ENCODE measurements at regions not wholly inside any gene's neighbourhood (a gene's known extent, or its start where the extent isn't known, plus 50 kb on each side); places are given as distances from the start of the nearest gene placed in this dataset.

DNA sequence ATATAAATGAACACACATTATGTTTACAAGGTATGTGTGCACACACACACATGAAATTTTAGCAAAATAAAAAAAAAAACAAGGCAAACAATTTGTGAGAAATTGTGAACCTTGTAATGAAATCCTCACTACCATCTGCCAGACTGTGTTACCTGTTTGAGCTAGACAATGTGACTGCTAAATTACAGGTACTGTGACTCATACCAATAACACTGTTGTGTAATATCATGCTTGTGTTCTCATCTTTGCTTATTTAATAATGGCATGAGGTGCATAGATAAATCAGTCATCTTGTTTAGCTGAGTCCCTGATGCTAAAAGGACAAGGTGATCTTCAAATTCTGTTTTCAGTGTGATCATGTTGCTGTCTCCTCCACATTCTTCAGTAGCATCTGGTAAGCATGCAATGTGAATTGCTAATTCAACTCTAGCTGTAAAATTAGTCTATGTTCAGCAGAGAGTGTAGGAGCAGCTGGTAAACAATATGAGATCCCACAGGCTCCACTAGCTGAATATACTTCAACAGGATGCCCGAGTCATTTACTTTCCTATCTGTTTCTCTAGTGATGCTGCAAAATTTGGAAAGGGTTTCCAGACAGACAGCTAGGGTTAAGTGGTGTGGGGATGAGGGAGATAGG, 966.3 kb upstream of the C9orf72 start:
- Histone ChIP-seq H3K27ac (ENCODE audit: control insufficient read depth, insufficient read depth) (no peak overlapping the region), H3K4me2 (ENCODE audit: control insufficient read depth, insufficient read depth) (no peak overlapping the region), H3K27me3 (replicated peaks in 1 of 2; ENCODE audit: control insufficient read depth in 2 of 2, insufficient read depth in 2 of 2, low read length in 1 of 2) (no peaks in the 10 kb centered on the region), H3K79me2 (ENCODE audit: control insufficient read depth, insufficient read depth, low read length) (no peaks in the 10 kb centered on the region), H3K36me3 (ENCODE audit: control insufficient read depth in 2 of 2, insufficient read depth in 2 of 2, low read length in 1 of 2) (no peaks in the 10 kb centered on the region), H3K9me3 (replicated peaks; ENCODE audit: control insufficient read depth, insufficient read depth, low read length) (no peaks in the 10 kb centered on the region), H3K9ac (ENCODE audit: control insufficient read depth, insufficient read depth, low read length) (no peak overlapping the region), H3K4me1 (ENCODE audit: control insufficient read depth, insufficient read depth, low read length) (no peaks in the 10 kb centered on the region), H2AFZ (ENCODE audit: control insufficient read depth, low read depth, low read length) (no peak overlapping the region), H4K20me1 (ENCODE audit: control insufficient read depth, insufficient read depth) (no peaks in the 10 kb centered on the region), H3K4me3 (no peak overlapping the region)
- POLR2A ChIA-PET: no interaction called here
- SMC1A ChIA-PET (ENCODE audit: uncharacterized antibody, unreplicated experiment): interaction anchor here (1.1 kb wide), 1 partner anchor 56 kb away, joined by 3 read pairs; no protein-coding TSS in a partner anchor
- TF ChIP-seq IRF3 (IDR thresholded peaks at IDR 0.05): no peak
- TF ChIP-seq, protein P1, sequence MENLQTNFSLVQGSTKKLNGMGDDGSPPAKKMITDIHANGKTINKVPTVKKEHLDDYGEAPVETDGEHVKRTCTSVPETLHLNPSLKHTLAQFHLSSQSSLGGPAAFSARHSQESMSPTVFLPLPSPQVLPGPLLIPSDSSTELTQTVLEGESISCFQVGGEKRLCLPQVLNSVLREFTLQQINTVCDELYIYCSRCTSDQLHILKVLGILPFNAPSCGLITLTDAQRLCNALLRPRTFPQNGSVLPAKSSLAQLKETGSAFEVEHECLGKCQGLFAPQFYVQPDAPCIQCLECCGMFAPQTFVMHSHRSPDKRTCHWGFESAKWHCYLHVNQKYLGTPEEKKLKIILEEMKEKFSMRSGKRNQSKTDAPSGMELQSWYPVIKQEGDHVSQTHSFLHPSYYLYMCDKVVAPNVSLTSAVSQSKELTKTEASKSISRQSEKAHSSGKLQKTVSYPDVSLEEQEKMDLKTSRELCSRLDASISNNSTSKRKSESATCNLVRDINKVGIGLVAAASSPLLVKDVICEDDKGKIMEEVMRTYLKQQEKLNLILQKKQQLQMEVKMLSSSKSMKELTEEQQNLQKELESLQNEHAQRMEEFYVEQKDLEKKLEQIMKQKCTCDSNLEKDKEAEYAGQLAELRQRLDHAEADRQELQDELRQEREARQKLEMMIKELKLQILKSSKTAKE (IDR thresholded peaks at IDR 0.05; ENCODE audit: low read depth, poor library complexity, severe bottlenecking): no peak
- no peak for TF ChIP-seq ZNF622 (IDR thresholded peaks at IDR 0.05)
- in situ Hi-C loops (cut with MboI): no loop called here
- RAD21 ChIA-PET (ENCODE audit: unreplicated experiment): no interaction called here
- CTCF ChIA-PET: no interaction called here
- FAIRE-seq: no peak
- intact Hi-C loops (cut with micrococcal nuclease; ENCODE audit: unreplicated experiment): no loop called here
- no peak for DNase-seq (ENCODE audit: low read depth, low spot score)
- 0% methylated on average over 1 of the region's 1 CpG for WGBS (ENCODE audit: insufficient coverage, insufficient replicate concordance, low lambda C conversion rate, missing lambda C conversion rate)
- no peak for ATAC-seq
- BruUV-seq (replicated peaks): no TSS peak

DNA sequence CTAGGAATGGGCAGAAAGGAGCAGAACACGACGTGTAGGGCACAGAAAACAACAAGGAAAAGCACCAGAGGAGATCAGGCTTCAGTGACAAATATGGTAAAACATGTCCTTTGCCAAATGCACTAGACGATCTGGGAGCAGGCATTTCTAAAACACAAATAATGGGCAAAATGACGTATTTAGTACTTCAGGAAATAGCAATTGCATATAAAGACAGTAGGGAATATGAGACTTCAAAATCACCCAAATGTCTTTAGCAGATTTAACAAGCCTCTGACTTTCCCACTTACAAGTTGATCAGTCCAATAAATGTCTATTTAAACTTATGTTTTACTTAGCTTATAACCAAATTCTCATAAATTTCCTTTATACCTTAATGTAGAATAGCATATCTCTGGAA, 969.6 kb upstream of the C9orf72 start:
- no peak for DNase-seq (ENCODE audit: low read depth, low spot score)
- ChIA-PET SMC1A (ENCODE audit: uncharacterized antibody, unreplicated experiment) (no interaction called here), POLR2A (no interaction called here), CTCF (no interaction called here), RAD21 (ENCODE audit: unreplicated experiment) (no interaction called here)
- H3K27ac ChIP-seq (ENCODE audit: control insufficient read depth, insufficient read depth): no peak overlapping the region
- BruUV-seq (replicated peaks): no TSS peak
- no peaks in the 10 kb centered on the region for H3K4me1 ChIP-seq (ENCODE audit: control insufficient read depth, insufficient read depth, low read length)
- in situ Hi-C loops (cut with MboI) (no loop called here), intact Hi-C loops (cut with micrococcal nuclease; ENCODE audit: unreplicated experiment) (no loop called here)
- no peak overlapping the region for H3K4me3 ChIP-seq
- H3K27me3 ChIP-seq (replicated peaks in 1 of 2; ENCODE audit: control insufficient read depth in 2 of 2, insufficient read depth in 2 of 2, low read length in 1 of 2): no peaks in the 10 kb centered on the region
- H3K9ac ChIP-seq (ENCODE audit: control insufficient read depth, insufficient read depth, low read length): no peak overlapping the region
- 8% methylated on average over 4 of the region's 4 CpGs for WGBS (ENCODE audit: insufficient coverage, insufficient replicate concordance, low lambda C conversion rate, missing lambda C conversion rate)
- no peaks in the 10 kb centered on the region for H3K9me3 ChIP-seq (replicated peaks; ENCODE audit: control insufficient read depth, insufficient read depth, low read length)
- no peak for FAIRE-seq
- no peak for ATAC-seq
- no peaks in the 10 kb centered on the region for H4K20me1 ChIP-seq (ENCODE audit: control insufficient read depth, insufficient read depth)
- no peaks in the 10 kb centered on the region for H3K36me3 ChIP-seq (ENCODE audit: control insufficient read depth in 2 of 2, insufficient read depth in 2 of 2, low read length in 1 of 2)
- H3K4me2 ChIP-seq (ENCODE audit: control insufficient read depth, insufficient read depth): no peak overlapping the region
- no peaks in the 10 kb centered on the region for H3K79me2 ChIP-seq (ENCODE audit: control insufficient read depth, insufficient read depth, low read length)
- H2AFZ ChIP-seq (ENCODE audit: control insufficient read depth, low read depth, low read length): no peak overlapping the region
- TF ChIP-seq STAT1 (conservative IDR thresholded peaks at IDR 0.05) (no peak), CBX5 (IDR thresholded peaks at IDR 0.05; ENCODE audit: low read depth) (no peak), CUX1 (IDR thresholded peaks at IDR 0.05; ENCODE audit: insufficient replicate concordance, low read depth, low read length) (no peak), CBFB (IDR thresholded peaks at IDR 0.05; ENCODE audit: low read depth) (no peak)
